Stimulated activated CD8-positive, alpha-beta memory T cell treated with anti-CD3 and anti-CD28 coated beads, Interleukin-7, amount 100 ng/mL, for 1 hour (primary cell): ENCODE measurements at regions not wholly inside any gene's neighbourhood (a gene's known extent, or its start where the extent isn't known, plus 50 kb on each side); places are given as distances from the start of the nearest gene placed in this dataset.

Source experiments
- DNase-seq, 2 donors: peaks; one replicate each; pipeline ENCODE4 v3.0.0-alpha.2; 2020; ENCODE audit warnings: low read depth in 2 of 2

DNA sequence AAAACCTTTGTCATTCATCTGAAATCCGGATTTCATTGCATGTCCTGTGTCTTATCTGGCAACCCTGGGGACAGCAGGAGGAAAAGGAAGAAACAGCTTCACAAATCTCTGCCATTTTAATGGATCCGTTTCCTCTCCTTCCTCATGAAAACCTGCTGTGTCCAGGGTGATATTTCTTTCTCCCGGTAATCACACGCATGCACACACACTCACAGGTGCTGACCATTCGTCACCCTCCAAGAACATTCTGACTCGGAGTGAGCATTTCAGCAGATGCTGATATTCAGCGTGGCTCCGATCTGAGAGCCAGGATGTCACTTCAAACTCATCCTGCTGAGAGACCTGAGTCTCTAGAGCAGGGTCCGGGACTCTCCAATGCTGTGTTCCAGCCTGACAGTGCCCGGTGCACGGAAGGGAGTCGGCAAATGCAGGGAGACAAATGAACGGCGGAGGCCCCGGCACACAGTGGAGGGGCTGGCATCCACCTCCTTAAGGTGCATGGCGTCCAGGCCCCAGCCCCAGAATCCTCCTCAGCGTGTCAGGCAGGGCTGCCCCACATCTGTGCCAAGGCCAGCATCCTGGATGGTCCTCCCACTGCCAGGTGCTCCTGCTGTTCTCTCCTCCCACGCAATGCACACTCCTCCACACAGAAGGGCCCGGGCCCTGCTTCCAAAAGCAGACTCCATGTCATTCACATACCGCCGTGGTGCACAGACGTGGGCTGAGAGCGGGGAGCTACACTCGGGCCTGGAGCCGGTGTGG lies 70.7 kb downstream of the RBFOX3 start:
- no peak for DNase-seq

GRCh38 chr17:79538291-79538690 lies 72.6 kb downstream of the RBFOX3 start:
- no peak for DNase-seq

DNA sequence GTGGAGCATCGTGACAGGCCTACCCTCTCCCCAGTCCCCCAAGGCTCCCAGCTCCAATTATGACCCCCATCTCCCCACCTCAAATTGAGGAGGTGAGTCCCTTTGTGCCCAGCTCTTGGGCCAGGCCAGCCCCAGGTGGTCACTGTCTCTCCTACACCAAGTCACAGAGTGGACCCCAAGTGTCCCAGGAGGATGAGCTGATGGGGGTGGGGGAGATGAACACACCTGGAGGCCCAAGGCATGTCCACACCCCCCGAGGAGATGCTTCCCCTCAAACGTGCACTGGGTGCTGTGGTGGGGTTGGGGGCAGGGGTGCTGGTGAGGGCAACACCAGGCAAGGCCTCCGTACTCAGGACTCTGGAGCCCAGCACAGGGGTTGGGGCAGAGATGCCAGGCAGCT lies 73.2 kb downstream of the RBFOX3 start:
- DNase-seq = no peak

DNA sequence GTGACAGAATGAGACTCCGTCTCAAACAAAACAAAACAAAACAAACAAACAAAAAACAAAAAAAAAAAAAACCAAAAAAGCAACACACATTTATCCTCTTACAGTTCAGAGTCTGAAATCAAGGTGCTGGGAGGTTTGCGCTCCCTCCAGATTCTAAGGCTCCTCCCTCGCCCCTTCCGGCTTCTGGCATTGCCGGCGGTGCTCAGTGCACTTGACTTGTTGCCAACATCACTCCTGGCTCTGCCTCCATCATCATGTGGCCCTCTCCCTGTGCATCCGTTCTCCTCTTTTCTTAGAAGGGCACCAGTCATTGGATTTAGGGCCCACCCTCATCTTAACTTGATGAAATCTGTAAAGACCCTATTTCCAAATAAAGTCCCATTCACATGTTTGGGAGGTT lies 73.8 kb downstream of the RBFOX3 start:
- no peak for DNase-seq

GRCh38 chr17:79536212-79536840 lies 74.5 kb downstream of the RBFOX3 start:
- DNase-seq = no peak

GRCh38 chr17:79535728-79536025 lies 75.2 kb downstream of the RBFOX3 start:
- no peak for DNase-seq

- no peak for DNase-seq
Measured at GRCh38 chr17:79534851-79535727, 75.8 kb downstream of the RBFOX3 start.

GRCh38 chr17:79534111-79534510 lies 76.7 kb downstream of the RBFOX3 start:
- DNase-seq = no peak

DNA sequence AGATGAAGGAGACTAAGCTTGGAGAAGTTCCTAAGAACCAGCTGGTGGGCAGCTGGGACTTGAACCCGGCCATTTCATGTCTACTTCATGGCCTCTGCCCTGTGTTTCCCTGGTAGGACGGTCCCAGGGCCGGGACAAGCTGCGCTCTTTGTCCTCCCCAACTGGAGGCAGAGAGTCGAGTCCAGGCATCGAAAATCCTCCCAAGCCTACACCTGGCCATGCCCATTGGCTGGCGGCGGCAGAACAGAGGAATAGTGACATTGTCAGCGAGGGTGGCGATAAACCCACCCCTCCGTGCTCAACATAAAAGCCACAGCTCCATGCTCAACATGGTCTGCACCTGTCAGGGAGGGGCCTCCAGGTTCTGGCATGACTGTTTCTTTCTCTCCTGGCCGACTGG lies 77.7 kb downstream of the RBFOX3 start:
- DNase-seq = no peak

GRCh38 chr17:79532107-79532790 lies 78.6 kb downstream of the RBFOX3 start:
- no peak for DNase-seq

- no peak for DNase-seq
Measured at GRCh38 chr17:79531191-79532095, 79.4 kb downstream of the RBFOX3 start.

DNA sequence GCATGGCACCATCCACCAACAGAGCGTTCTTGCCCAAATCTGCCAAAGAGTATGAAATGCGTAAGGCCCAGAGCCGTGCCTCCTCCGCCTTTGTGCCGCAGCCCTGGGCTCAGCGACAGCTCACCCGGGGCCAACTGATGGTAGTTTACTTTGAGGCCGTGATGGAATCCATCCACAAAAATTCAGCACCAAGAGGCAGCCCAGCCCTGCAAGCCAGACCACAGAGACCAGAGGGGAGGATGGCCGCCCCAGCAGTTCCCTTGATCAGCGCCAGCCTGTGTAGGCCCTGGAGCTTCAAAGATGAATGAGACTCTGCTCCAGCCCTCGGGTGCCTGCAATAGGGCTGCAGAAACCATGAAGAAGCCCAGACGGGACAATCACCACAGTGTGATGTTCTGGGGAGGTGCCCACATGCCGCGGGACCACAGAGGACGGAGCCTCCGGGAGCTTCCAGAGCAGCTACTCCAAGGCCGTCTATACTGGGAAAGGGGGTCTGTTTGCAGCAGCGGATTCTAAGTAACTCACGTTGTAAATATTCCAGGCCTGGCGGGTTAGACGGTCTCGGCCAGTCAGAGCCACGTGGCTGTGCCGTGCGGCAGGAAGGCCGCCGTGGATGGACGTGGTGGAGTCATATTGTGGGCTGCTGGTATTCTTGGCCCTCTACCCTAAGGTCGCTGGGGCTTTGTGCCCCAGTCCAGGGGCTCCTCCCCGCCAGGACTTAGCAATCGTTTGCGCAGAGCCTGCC lies 80.3 kb downstream of the RBFOX3 start:
- DNase-seq = no peak

DNA sequence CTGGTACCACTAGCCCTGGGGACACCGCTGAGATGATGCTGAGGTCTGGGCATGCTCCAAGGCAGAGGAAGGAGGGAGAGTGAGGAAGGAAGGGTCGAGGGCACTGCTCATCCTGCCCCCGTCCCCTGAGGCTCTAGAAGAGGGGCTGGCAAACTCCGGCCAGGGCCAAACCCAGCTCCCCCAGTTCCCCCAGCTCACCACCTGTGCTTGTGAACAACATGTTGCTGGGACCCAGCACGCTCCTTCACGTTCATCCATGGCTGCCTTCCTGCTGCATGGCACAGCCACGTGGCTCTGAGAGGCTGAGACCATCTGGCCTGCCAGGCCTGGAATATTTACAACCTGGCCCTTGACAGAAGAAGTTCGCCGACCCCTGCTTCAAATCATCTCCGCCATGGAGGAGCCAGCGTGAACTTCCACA lies 81.2 kb downstream of the RBFOX3 start:
- no peak for DNase-seq

- no peak for DNase-seq
Measured at GRCh38 chr17:79528592-79529125, 82.2 kb downstream of the RBFOX3 start.

- no peak for DNase-seq
Measured at GRCh38 chr17:79527306-79527705, 83.5 kb downstream of the RBFOX3 start.

GRCh38 chr17:79525793-79526677 lies 84.8 kb downstream of the RBFOX3 start:
- no peak for DNase-seq

DNA sequence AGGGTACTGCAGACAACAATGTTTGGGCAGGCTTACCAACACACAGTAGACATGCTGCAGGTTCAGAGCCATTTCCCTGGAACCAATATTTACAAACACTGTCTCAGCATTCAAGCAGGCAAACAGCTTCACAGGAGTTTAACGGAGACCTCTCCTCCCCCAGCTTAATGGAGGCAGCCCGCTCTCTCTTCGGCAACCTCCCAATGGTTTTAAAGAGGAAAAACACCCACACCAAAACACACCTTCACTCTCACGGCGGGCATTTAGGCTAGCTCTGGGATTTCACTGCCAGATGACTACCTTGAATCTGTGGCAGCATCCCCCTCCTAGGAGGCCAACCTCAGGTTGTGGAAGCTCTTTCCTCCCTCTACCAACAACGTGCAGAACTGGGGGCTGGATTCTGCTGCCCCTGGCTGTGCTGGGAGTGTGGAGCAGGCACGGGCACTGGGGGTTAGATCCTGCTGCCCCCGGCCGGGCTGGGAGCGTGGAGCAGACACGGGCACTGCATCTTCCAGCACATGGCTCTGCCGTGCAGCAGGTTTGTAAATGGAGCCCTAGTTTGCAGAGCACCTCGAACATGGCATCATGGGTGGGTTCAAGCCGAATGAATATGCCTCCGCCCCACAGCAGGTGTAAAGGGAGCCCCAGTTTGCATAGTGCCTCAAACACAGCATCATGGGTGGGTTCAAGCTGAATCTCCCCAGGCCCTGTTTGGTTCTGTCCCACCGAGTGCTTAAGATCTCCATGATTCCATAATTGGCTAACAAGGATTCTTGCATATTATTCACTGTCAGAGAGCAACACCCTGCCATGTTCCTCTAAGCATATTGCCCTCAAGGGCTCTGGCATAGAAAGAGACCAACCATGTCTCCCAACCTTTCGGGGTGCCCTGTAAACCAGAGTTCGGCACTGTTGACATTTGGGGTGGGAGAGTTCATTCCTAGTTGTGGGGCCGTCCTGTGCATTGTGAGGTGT lies 86.4 kb downstream of the RBFOX3 start:
- no peak for DNase-seq

DNA sequence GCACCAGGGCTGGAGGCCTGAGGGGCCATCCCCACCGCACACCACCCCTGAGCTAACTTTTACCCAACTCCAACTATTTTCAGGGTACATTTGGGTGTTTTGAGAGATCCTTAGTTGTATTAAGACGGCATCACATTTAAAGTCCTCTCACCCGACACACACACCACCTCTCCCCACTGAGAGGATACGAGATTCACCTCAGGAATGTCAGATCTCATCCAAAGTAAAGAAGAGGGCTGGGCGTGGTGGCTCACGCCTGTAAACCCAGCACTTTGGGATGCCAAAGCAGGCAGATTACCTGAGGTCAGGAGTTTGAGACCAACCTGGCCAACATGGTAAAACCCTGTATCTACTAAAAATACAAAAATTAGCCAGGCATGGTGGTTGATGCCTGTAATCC lies 88.4 kb downstream of the RBFOX3 start:
- no peak for DNase-seq
